ENCODE measurements at regions not wholly inside any gene's neighbourhood (a gene's known extent, or its start where the extent isn't known, plus 50 kb on each side); places are given as distances from the start of the nearest gene placed in this dataset.

- Histone ChIP-seq H3K4me1 (ENCODE audit: insufficient read depth) (no peaks in the 10 kb centered on the region), H3K36me3 (no peaks in the 10 kb centered on the region), H3K27me3 (no peaks in the 10 kb centered on the region), H3K9me3 (no peaks in the 10 kb centered on the region), H3K27ac (no peak overlapping the region), H3K4me3 (no peak overlapping the region)
- TF ChIP-seq CTCF (IDR thresholded peaks at IDR 0.05): no peak
- no peak for TF ChIP-seq POLR2A (IDR thresholded peaks at IDR 0.05)
- no peak for TF ChIP-seq EP300 (IDR thresholded peaks at IDR 0.05)
- WGBS, 3 donors: 87 to 94% (median 94%) methylated on average over 10 to 11 of the region's 11 CpGs
- DNase-seq: no peak
- intact Hi-C loops (cut with DNase I): no loop called here
Measured at GRCh38 chr15:80308002-80308401, 56.0 kb upstream of the CTXND1 start.

GRCh38 chr15:80309769-80310384 is 57.9 kb upstream of the CTXND1 start:
- H3K4me1 ChIP-seq (ENCODE audit: insufficient read depth): no peaks in the 10 kb centered on the region
- H3K9me3 ChIP-seq: no peaks in the 10 kb centered on the region
- 72 to 76% (median 75%) methylated on average over 6 of the region's 6 CpGs for whole genome bisulfite sequencing, 3 donors
- H3K36me3 ChIP-seq: no peaks in the 10 kb centered on the region
- TF ChIP-seq CTCF (IDR thresholded peaks at IDR 0.05) (no peak), POLR2A (IDR thresholded peaks at IDR 0.05) (no peak), EP300 (IDR thresholded peaks at IDR 0.05) (no peak)
- no peak for DNase-seq
- intact Hi-C loops (cut with DNase I): no loop called here
- H3K4me3 ChIP-seq: no peak overlapping the region
- H3K27ac ChIP-seq: no peak overlapping the region
- H3K27me3 ChIP-seq: no peaks in the 10 kb centered on the region

GRCh38 chr15:80310776-80311175 is 58.8 kb upstream of the CTXND1 start:
- no peaks in the 10 kb centered on the region for H3K9me3 ChIP-seq
- 78 to 86% (median 81%) methylated on average over 7 of the region's 7 CpGs for WGBS, 3 donors
- no peak for TF ChIP-seq EP300 (IDR thresholded peaks at IDR 0.05)
- no peak for TF ChIP-seq CTCF (IDR thresholded peaks at IDR 0.05)
- no peak for TF ChIP-seq POLR2A (IDR thresholded peaks at IDR 0.05)
- DNase-seq: no peak
- H3K4me1 ChIP-seq (ENCODE audit: insufficient read depth): no peaks in the 10 kb centered on the region
- no peak overlapping the region for H3K27ac ChIP-seq
- intact Hi-C loops (cut with DNase I): no loop called here
- H3K27me3 ChIP-seq: no peaks in the 10 kb centered on the region
- no peaks in the 10 kb centered on the region for H3K36me3 ChIP-seq
- no peak overlapping the region for H3K4me3 ChIP-seq

GRCh38 chr15:80315289-80315987 is 63.4 kb upstream of the CTXND1 start:
- H3K4me3 ChIP-seq: no peak overlapping the region
- H3K4me1 ChIP-seq (ENCODE audit: insufficient read depth): no peaks in the 10 kb centered on the region
- no peaks in the 10 kb centered on the region for H3K9me3 ChIP-seq
- no peak for DNase-seq
- intact Hi-C loops (cut with DNase I): no loop called here
- H3K36me3 ChIP-seq: no peaks in the 10 kb centered on the region
- H3K27me3 ChIP-seq: no peaks in the 10 kb centered on the region
- WGBS, 3 donors: 87 to 90% (median 90%) methylated on average over 11 of the region's 11 CpGs
- H3K27ac ChIP-seq: no peak overlapping the region
- TF ChIP-seq POLR2A (IDR thresholded peaks at IDR 0.05): no peak
- no peak for TF ChIP-seq EP300 (IDR thresholded peaks at IDR 0.05)
- no peak for TF ChIP-seq CTCF (IDR thresholded peaks at IDR 0.05)

Measured in ovary (tissue), 7 donors.